ENCODE measurements at regions not wholly inside any gene's neighbourhood (a gene's known extent, or its start where the extent isn't known, plus 50 kb on each side); places are given as distances from the start of the nearest gene placed in this dataset.

DNA sequence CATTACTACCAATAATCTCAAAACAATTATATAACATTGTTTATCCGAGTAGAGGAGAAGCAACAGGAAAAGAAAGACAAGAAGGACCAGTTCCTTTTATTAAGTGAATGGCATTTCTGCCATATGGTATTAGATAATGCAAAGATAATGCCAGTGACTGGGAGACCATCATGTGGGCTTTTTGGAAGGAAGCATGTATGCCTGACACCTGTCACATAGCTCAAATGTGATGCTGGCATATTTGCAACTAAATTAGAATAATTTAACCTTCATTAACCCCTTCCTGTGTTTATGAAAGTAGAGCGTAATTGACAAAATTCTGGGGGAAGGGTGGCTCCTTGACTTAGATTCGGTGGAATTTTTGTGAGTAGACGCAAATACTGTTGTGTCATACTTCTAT is 733.0 kb downstream of the TUSC7 start:
- no peaks in the 10 kb centered on the region for H3K36me3 Mint-ChIP-seq (ENCODE audit: low read depth)
- H3K27ac ChIP-seq (ENCODE audit: low read depth, low read length) = no peak overlapping the region
- no peaks in the 10 kb centered on the region for H3K9me3 Mint-ChIP-seq
- DNase-seq = no peak
- no peaks in the 10 kb centered on the region for H3K4me1 ChIP-seq (ENCODE audit: control insufficient read depth, insufficient read depth, low read length)
- H3K4me1 Mint-ChIP-seq = peaks cover 7% of the 10 kb centered on the region
- TF ChIP-seq, protein P1, sequence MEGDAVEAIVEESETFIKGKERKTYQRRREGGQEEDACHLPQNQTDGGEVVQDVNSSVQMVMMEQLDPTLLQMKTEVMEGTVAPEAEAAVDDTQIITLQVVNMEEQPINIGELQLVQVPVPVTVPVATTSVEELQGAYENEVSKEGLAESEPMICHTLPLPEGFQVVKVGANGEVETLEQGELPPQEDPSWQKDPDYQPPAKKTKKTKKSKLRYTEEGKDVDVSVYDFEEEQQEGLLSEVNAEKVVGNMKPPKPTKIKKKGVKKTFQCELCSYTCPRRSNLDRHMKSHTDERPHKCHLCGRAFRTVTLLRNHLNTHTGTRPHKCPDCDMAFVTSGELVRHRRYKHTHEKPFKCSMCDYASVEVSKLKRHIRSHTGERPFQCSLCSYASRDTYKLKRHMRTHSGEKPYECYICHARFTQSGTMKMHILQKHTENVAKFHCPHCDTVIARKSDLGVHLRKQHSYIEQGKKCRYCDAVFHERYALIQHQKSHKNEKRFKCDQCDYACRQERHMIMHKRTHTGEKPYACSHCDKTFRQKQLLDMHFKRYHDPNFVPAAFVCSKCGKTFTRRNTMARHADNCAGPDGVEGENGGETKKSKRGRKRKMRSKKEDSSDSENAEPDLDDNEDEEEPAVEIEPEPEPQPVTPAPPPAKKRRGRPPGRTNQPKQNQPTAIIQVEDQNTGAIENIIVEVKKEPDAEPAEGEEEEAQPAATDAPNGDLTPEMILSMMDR (conservative IDR thresholded peaks at IDR 0.05) = no peak
- no peaks in the 10 kb centered on the region for H3K36me3 ChIP-seq (ENCODE audit: control insufficient read depth, insufficient read depth, low read length)
- no peak overlapping the region for H3K9ac ChIP-seq (ENCODE audit: extremely low read depth, low read length, poor library complexity, severe bottlenecking)
- no peak overlapping the region for H3K4me3 Mint-ChIP-seq
- WGBS, 2 experiments (ENCODE audit: insufficient coverage in 1 of 2, insufficient read length in 1 of 2) = 92 to 93% methylated on average over 3 to 4 of the region's 4 CpGs
- no peaks in the 10 kb centered on the region for H3K9me3 ChIP-seq (ENCODE audit: control insufficient read depth, low read length)
- no peaks in the 10 kb centered on the region for H3K27me3 ChIP-seq (ENCODE audit: control insufficient read depth, insufficient read depth, low read length, poor library complexity, severe bottlenecking)
- no peak overlapping the region for H3K27ac Mint-ChIP-seq
- H3K4me3 ChIP-seq (ENCODE audit: low read length) = no peak overlapping the region
- H3K27me3 Mint-ChIP-seq (ENCODE audit: insufficient read depth) = peaks cover 1% of the 10 kb centered on the region

DNA sequence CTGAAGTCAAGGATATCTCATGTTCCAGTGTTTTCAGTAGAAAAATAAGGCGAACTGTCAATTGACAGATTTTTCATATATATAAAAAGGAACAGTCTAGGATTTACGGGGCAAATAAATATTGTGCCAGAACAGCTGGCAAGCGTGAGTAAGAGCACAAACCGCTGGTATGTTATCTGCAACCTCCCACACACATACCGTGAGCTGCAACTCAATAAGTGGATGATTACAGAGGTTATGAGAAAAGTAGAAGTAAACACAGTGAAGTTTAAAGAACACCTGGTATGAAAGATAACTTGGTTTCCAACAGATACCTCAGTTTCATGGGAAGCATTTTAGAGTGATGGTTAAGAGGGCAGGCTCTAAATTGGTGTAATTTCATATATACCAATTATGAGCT is 733.4 kb downstream of the TUSC7 start:
- WGBS, 2 experiments (ENCODE audit: insufficient coverage in 1 of 2, insufficient read length in 1 of 2) = 86 to 91% methylated on average over 1 to 5 of the region's 5 CpGs
- Histone ChIP-seq H3K4me3 (ENCODE audit: low read length) (no peak overlapping the region), H3K4me1 (ENCODE audit: control insufficient read depth, insufficient read depth, low read length) (no peaks in the 10 kb centered on the region), H3K9ac (ENCODE audit: extremely low read depth, low read length, poor library complexity, severe bottlenecking) (no peak overlapping the region), H3K27me3 (ENCODE audit: control insufficient read depth, insufficient read depth, low read length, poor library complexity, severe bottlenecking) (no peaks in the 10 kb centered on the region), H3K36me3 (ENCODE audit: control insufficient read depth, insufficient read depth, low read length) (no peaks in the 10 kb centered on the region), H3K27ac (ENCODE audit: low read depth, low read length) (no peak overlapping the region), H3K9me3 (ENCODE audit: control insufficient read depth, low read length) (no peaks in the 10 kb centered on the region)
- no peaks in the 10 kb centered on the region for H3K9me3 Mint-ChIP-seq
- peaks cover 7% of the 10 kb centered on the region for H3K4me1 Mint-ChIP-seq
- peaks cover 1% of the 10 kb centered on the region for H3K27me3 Mint-ChIP-seq (ENCODE audit: insufficient read depth)
- DNase-seq = no peak
- no peak overlapping the region for H3K4me3 Mint-ChIP-seq
- TF ChIP-seq, protein P1 (conservative IDR thresholded peaks at IDR 0.05) = no peak
- no peaks in the 10 kb centered on the region for H3K36me3 Mint-ChIP-seq (ENCODE audit: low read depth)
- H3K27ac Mint-ChIP-seq = no peak overlapping the region

DNA sequence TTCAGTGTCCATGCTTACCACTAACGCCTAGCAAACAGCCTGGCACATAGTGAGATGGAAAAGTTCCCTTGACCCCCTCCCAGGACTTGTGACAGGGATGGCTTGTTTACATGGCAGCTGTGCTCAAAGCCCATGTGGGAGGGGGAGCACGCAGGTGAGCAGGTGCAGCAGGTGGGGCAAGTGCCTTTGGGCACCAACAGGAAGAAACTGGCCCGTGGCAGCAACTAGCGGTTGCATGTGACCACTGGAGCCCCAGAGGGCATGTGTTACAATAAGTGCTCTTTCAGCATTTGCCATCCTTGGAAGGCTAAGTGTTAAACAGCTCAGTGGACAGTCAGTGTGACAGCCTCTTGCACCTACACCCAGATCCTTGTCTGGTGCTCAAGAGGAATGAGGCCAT is 734.6 kb downstream of the TUSC7 start:
- H3K36me3 ChIP-seq (ENCODE audit: control insufficient read depth, insufficient read depth, low read length) = no peaks in the 10 kb centered on the region
- H3K27ac ChIP-seq (ENCODE audit: low read depth, low read length) = no peak overlapping the region
- no peaks in the 10 kb centered on the region for H3K36me3 Mint-ChIP-seq (ENCODE audit: low read depth)
- no peak for DNase-seq
- H3K4me3 Mint-ChIP-seq = no peak overlapping the region
- H3K27me3 Mint-ChIP-seq (ENCODE audit: insufficient read depth) = peaks cover 1% of the 10 kb centered on the region
- H3K9me3 ChIP-seq (ENCODE audit: control insufficient read depth, low read length) = no peaks in the 10 kb centered on the region
- no peaks in the 10 kb centered on the region for H3K9me3 Mint-ChIP-seq
- TF ChIP-seq, protein P1 (conservative IDR thresholded peaks at IDR 0.05) = no peak
- no peak overlapping the region for H3K27ac Mint-ChIP-seq
- peaks cover 7% of the 10 kb centered on the region for H3K4me1 Mint-ChIP-seq
- no peak overlapping the region for H3K9ac ChIP-seq (ENCODE audit: extremely low read depth, low read length, poor library complexity, severe bottlenecking)
- no peak overlapping the region for H3K4me3 ChIP-seq (ENCODE audit: low read length)
- no peaks in the 10 kb centered on the region for H3K4me1 ChIP-seq (ENCODE audit: control insufficient read depth, insufficient read depth, low read length)
- WGBS, 2 experiments (ENCODE audit: insufficient coverage in 1 of 2, insufficient read length in 1 of 2) = 91 to 95% methylated on average over 3 to 4 of the region's 4 CpGs
- H3K27me3 ChIP-seq (ENCODE audit: control insufficient read depth, insufficient read depth, low read length, poor library complexity, severe bottlenecking) = no peaks in the 10 kb centered on the region

All from endodermal cell (in vitro differentiated cells).